GM19468 (cell line): ENCODE measurements at regions not wholly inside any gene's neighbourhood (a gene's known extent, or its start where the extent isn't known, plus 50 kb on each side); places are given as distances from the start of the nearest gene placed in this dataset.

Experiments
- ATAC-seq: cut with Tn5 transposase; IDR thresholded peaks from one replicate; pipeline ENCODE4 v1.9.1; 2021; ENCODE audit warnings: mild to moderate bottlenecking, moderate library complexity, moderate number of reproducible peaks; ENCODE audit not compliant: unreplicated experiment; ENCODE audit errors: extremely low read depth

GRCh38 chr2:64220894-64221617, 76.8 kb upstream of the PELI1 start:
- no peak for ATAC-seq

- ATAC-seq: no peak
These were observed 77.7 kb upstream of the PELI1 start for GRCh38 chr2:64221935-64222334.

GRCh38 chr2:64222351-64222750, 78.1 kb upstream of the PELI1 start:
- ATAC-seq: no peak

GRCh38 chr2:64223055-64223454, 78.8 kb upstream of the PELI1 start:
- ATAC-seq: no peak

- no peak for ATAC-seq
These were observed 81.3 kb upstream of the PELI1 start for GRCh38 chr2:64225491-64225890.

GRCh38 chr2:64226611-64227010, 82.4 kb upstream of the PELI1 start:
- ATAC-seq: no peak

- ATAC-seq: no peak
These were observed 83.4 kb upstream of the PELI1 start for GRCh38 chr2:64227603-64228125.

GRCh38 chr2:64228126-64228678, 84.0 kb upstream of the PELI1 start:
- peak; percentile 84 for ATAC-seq

GRCh38 chr2:64228918-64229317, 84.7 kb upstream of the PELI1 start:
- ATAC-seq: no peak

- no peak for ATAC-seq
These were observed 86.3 kb upstream of the PELI1 start for GRCh38 chr2:64230540-64230939.

- no peak for ATAC-seq
These were observed 88.0 kb upstream of the PELI1 start for GRCh38 chr2:64232266-64232665.

GRCh38 chr2:64233376-64233922, 89.2 kb upstream of the PELI1 start:
- ATAC-seq: no peak

- no peak for ATAC-seq
These were observed 89.9 kb upstream of the PELI1 start for GRCh38 chr2:64234150-64234549.

- ATAC-seq: peak; percentile 77
These were observed 90.6 kb upstream of the PELI1 start for GRCh38 chr2:64234785-64235184.

- no peak for ATAC-seq
These were observed 93.0 kb upstream of the PELI1 start for GRCh38 chr2:64237266-64237665.

- no peak for ATAC-seq
These were observed 94.6 kb upstream of the PELI1 start for GRCh38 chr2:64238799-64239198.

GRCh38 chr2:64243081-64244036, 99.1 kb upstream of the PELI1 start:
- no peak for ATAC-seq

GRCh38 chr2:64244037-64244416, 99.8 kb upstream of the PELI1 start:
- ATAC-seq: no peak

- ATAC-seq: no peak
These were observed 101.4 kb upstream of the PELI1 start for GRCh38 chr2:64245631-64246030.

GRCh38 chr2:64246962-64247361, 102.7 kb upstream of the PELI1 start:
- no peak for ATAC-seq

GRCh38 chr2:64249426-64249825, 105.2 kb upstream of the PELI1 start:
- no peak for ATAC-seq
